CD14-positive monocyte (primary cell): ENCODE measurements at regions not wholly inside any gene's neighbourhood (a gene's known extent, or its start where the extent isn't known, plus 50 kb on each side); places are given as distances from the start of the nearest gene placed in this dataset.

Source experiments
- DNase-seq, 3 donors: peaks; one replicate each; pipeline ENCODE4 v3.0.0-alpha.2; 2011 to 2022
- H2AFZ ChIP-seq: 2 replicates; pipeline ENCODE4 v1.6.0; 2012; ENCODE audit warnings: mild to moderate bottlenecking, low read depth, low read length, inconsistent platforms; ENCODE audit not compliant: insufficient read depth, poor library complexity, severe bottlenecking
- H3K27ac ChIP-seq, 2 donors: 1 replicate in 1 of 2; 2 replicates in 1 of 2; pipeline ENCODE4 v1.5.1; 2012 to 2013; ENCODE audit warnings: low read length in 2 of 2, control low read depth in 1 of 2, inconsistent platforms in 1 of 2, low read depth in 1 of 2, mild to moderate bottlenecking in 1 of 2
- H3K27me3 ChIP-seq, 2 donors: one replicate each; pipeline versions ENCODE4 v1.6.0 to v1.6.1; 2011 to 2013; ENCODE audit warnings: low read length in 2 of 2; ENCODE audit not compliant: control insufficient read depth in 2 of 2, insufficient read depth in 2 of 2
- H3K36me3 ChIP-seq, 2 donors: replicated peaks in 1 of 2; 1 replicate in 1 of 2; 2 replicates in 1 of 2; pipeline versions ENCODE4 v1.5.1 to v1.6.1; 2012 to 2013; ENCODE audit warnings: low read length in 2 of 2, control low read depth in 1 of 2, inconsistent platforms in 1 of 2, mild to moderate bottlenecking in 1 of 2; ENCODE audit not compliant: insufficient read depth in 2 of 2, control insufficient read depth in 1 of 2
- H3K4me1 ChIP-seq, 2 donors: 1 replicate in 1 of 2; 2 replicates in 1 of 2; pipeline versions ENCODE4 v1.5.1 to v1.6.1; 2012 to 2013; ENCODE audit warnings: low read length in 2 of 2, control low read depth in 1 of 2, inconsistent platforms in 1 of 2, mild to moderate bottlenecking in 1 of 2, moderate library complexity in 1 of 2; ENCODE audit not compliant: insufficient read depth in 2 of 2, control insufficient read depth in 1 of 2
- H3K4me2 ChIP-seq: replicated peaks from 2 replicates; pipeline ENCODE3; 2012; ENCODE audit warnings: low read length, moderate library complexity, mild to moderate bottlenecking; ENCODE audit not compliant: poor library complexity, severe bottlenecking; ENCODE audit errors: extremely low read depth
- H3K4me3 ChIP-seq, 3 experiments: fragments of 200-600 bp in 1 of 3; sonication (generic) in 1 of 3; replicated peaks in 1 of 3; 1 replicate in 2 of 3; 2 replicates in 1 of 3; pipeline ENCODE4 v1.5.1; 2011 to 2013; ENCODE audit warnings: low read length in 3 of 3, mild to moderate bottlenecking in 3 of 3, control low read depth in 2 of 3, low read depth in 2 of 3, inconsistent platforms in 1 of 3, moderate library complexity in 1 of 3
- H3K79me2 ChIP-seq: 2 replicates; pipeline ENCODE4 v1.6.0; 2012; ENCODE audit warnings: mild to moderate bottlenecking, control low read depth, inconsistent platforms, low read length, moderate library complexity; ENCODE audit not compliant: insufficient read depth
- H3K9ac ChIP-seq: 2 replicates; pipeline ENCODE4 v1.6.0; 2017; ENCODE audit warnings: low read length, mild to moderate bottlenecking; ENCODE audit not compliant: insufficient read depth, poor library complexity, severe bottlenecking
- H3K9me3 ChIP-seq, 2 donors: replicated peaks in 1 of 2; 1 replicate in 1 of 2; 2 replicates in 1 of 2; pipeline versions ENCODE4 v1.5.1 to v1.6.1; 2012 to 2013; ENCODE audit warnings: low read length in 2 of 2, control low read depth in 1 of 2; ENCODE audit not compliant: control insufficient read depth in 1 of 2, insufficient read depth in 1 of 2
- H4K20me1 ChIP-seq: 2 replicates; pipeline ENCODE4 v1.6.0; 2012; ENCODE audit warnings: mild to moderate bottlenecking, low read length, control low read depth, moderate library complexity; ENCODE audit not compliant: insufficient read depth
- H3K27ac Mint-ChIP-seq, 7 donors: one replicate each; pipeline ENCODE4 v1.8.0; 2020; ENCODE audit warnings: mild to moderate bottlenecking in 7 of 7, mixed read lengths in 7 of 7, moderate library complexity in 6 of 7, inconsistent platforms in 2 of 7
- H3K27me3 Mint-ChIP-seq, 3 donors: one replicate each; pipeline ENCODE4 v1.8.0; 2021 to 2022; ENCODE audit warnings: low read depth in 3 of 3, mild to moderate bottlenecking in 3 of 3, mixed read lengths in 3 of 3, moderate library complexity in 3 of 3, inconsistent platforms in 1 of 3
- H3K36me3 Mint-ChIP-seq, 2 donors: one replicate each; pipeline ENCODE4 v1.8.0; 2020; ENCODE audit warnings: mixed read lengths in 2 of 2, inconsistent platforms in 1 of 2, mild to moderate bottlenecking in 1 of 2
- H3K4me1 Mint-ChIP-seq: one replicate; pipeline ENCODE4 v1.8.0; 2020; ENCODE audit warnings: mild to moderate bottlenecking, mixed read lengths
- H3K4me3 Mint-ChIP-seq, 2 donors: one replicate each; pipeline ENCODE4 v1.8.0; 2020; ENCODE audit warnings: mild to moderate bottlenecking in 2 of 2, mixed read lengths in 2 of 2, moderate library complexity in 1 of 2
- H3K9me3 Mint-ChIP-seq, 7 donors: one replicate each; pipeline ENCODE4 v1.8.0; 2020 to 2022; ENCODE audit warnings: mixed read lengths in 7 of 7, mild to moderate bottlenecking in 6 of 7, moderate library complexity in 6 of 7, inconsistent platforms in 2 of 7
- CTCF ChIP-seq: fragments of 200-600 bp; IDR thresholded peaks from one replicate; pipeline ENCODE4 v1.8.0; 2022; ENCODE audit warnings: antibody characterized with exemption, mild to moderate bottlenecking
- WGBS: methylation state at CpG from one replicate; pipeline ENCODE4 v1.1.5; 2013; ENCODE audit warnings: missing lambda C conversion rate; ENCODE audit not compliant: insufficient coverage; 5-methylcytosine and 5-hydroxymethylcytosine counted together
- intact Hi-C, 2 donors: fragments of 100-400 bp; cut with micrococcal nuclease; formaldehyde crosslinking; loops; one replicate each; pipeline versions ENCODE4 v1.15.0 to v1.15.1; 2023

GRCh38 chr3:118332699-118333098 lies 701.9 kb downstream of the IGSF11 start:
- Histone ChIP-seq H2AFZ (no peak overlapping the region), H3K4me3 (no peak overlapping the region), H3K27ac (no peak overlapping the region), H4K20me1 (no peaks in the 10 kb centered on the region), H3K36me3 (no peaks in the 10 kb centered on the region), H3K4me2 (no peak overlapping the region), H3K27me3 (no peaks in the 10 kb centered on the region), H3K9me3 (peaks cover 22 to 29% of the 10 kb centered on the region in 2 donors), H3K9ac (no peak overlapping the region), H3K4me1 (no peaks in the 10 kb centered on the region), H3K79me2 (no peaks in the 10 kb centered on the region)
- Mint-ChIP-seq H3K9me3 (peaks cover 5 to 24% (median 13%) of the 10 kb centered on the region in 7 donors), H3K27me3 (no peaks in the 10 kb centered on the region), H3K4me3 (no peak overlapping the region), H3K27ac (no peak overlapping the region), H3K36me3 (no peaks in the 10 kb centered on the region), H3K4me1 (no peaks in the 10 kb centered on the region)
- 100% methylated on average over 1 of the region's 2 CpGs for WGBS
- no peak for TF ChIP-seq CTCF
- DNase-seq: no peak
- intact Hi-C loops: no loop called here

GRCh38 chr3:118337649-118338048 lies 697.0 kb downstream of the IGSF11 start:
- intact Hi-C loops: no loop called here
- Histone ChIP-seq H3K4me3 (no peak overlapping the region), H3K9ac (no peak overlapping the region), H4K20me1 (no peaks in the 10 kb centered on the region), H3K9me3 (peaks cover 21 to 25% of the 10 kb centered on the region in 2 donors), H3K27me3 (no peaks in the 10 kb centered on the region), H3K4me2 (no peak overlapping the region), H2AFZ (no peak overlapping the region), H3K4me1 (no peaks in the 10 kb centered on the region), H3K27ac (no peak overlapping the region), H3K79me2 (no peaks in the 10 kb centered on the region), H3K36me3 (no peaks in the 10 kb centered on the region)
- DNase-seq: no peak
- peaks cover 2 to 13% (median 5%) of the 10 kb centered on the region in 7 donors for H3K9me3 Mint-ChIP-seq
- no peak for TF ChIP-seq CTCF
- no peaks in the 10 kb centered on the region for H3K36me3 Mint-ChIP-seq
- H3K4me3 Mint-ChIP-seq: no peak overlapping the region
- H3K27me3 Mint-ChIP-seq: no peaks in the 10 kb centered on the region
- no peaks in the 10 kb centered on the region for H3K4me1 Mint-ChIP-seq
- no peak overlapping the region for H3K27ac Mint-ChIP-seq
